Caco-2 (cell line): ENCODE measurements at regions not wholly inside any gene's neighbourhood (a gene's known extent, or its start where the extent isn't known, plus 50 kb on each side); places are given as distances from the start of the nearest gene placed in this dataset.
"Not testable (repeated sequence)": the region's sequence is repeated elsewhere in the genome, so short reads cannot be mapped to it uniquely, and the experiment has no call there.

ENCODE experiments used
- BruUV-seq: library from RNA; stranded (reverse); fragments of 400-500 nt; replicated peaks from 2 replicates; lab custom pipeline; 2021; lab: Mats Ljungman, UMichigan
- CTCF ChIA-PET: fragments of 300-600 bp; sonication (Branson Sonifier 250); formaldehyde crosslinking; loops from one replicate; lab custom pipeline; 2022; ENCODE audit warnings: antibody characterized with exemption; lab: Charles Lee
- POLR2A ChIA-PET: fragments of 300-600 bp; sonication (Branson Sonifier 250); formaldehyde crosslinking; loops from one replicate; lab custom pipeline; 2022; ENCODE audit warnings: antibody characterized with exemption; lab: Charles Lee
- DNase-seq, 2 experiments: peaks; one replicate each; pipeline versions ENCODE4 v3.0.0 to v3.0.0-alpha.2; 2020 to 2022
- H3K27me3 ChIP-seq: replicated peaks from 2 replicates; pipeline ENCODE4 v1.6.0; 2011; ENCODE audit warnings: low read length; ENCODE audit not compliant: control insufficient read depth, insufficient read depth
- H3K36me3 ChIP-seq: 2 replicates; pipeline ENCODE4 v1.5.1; 2011; ENCODE audit warnings: low read length; ENCODE audit not compliant: control insufficient read depth, insufficient read depth
- H3K4me1 ChIP-seq: fragments of 250-450 bp; sonication (Bioruptor Pico); 2 replicates; pipeline ENCODE4 v1.5.1; 2020; ENCODE audit warnings: mild to moderate bottlenecking
- H3K4me3 ChIP-seq: 2 replicates; pipeline ENCODE4 v1.5.1; 2011; ENCODE audit warnings: low read depth, mild to moderate bottlenecking, control low read depth, low read length
- H3K9me3 ChIP-seq: fragments of 250-450 bp; sonication (Bioruptor Pico); 2 replicates; pipeline ENCODE4 v1.5.1; 2020; ENCODE audit warnings: mild to moderate bottlenecking, moderate library complexity
- H3K27ac Mint-ChIP-seq: one replicate; pipeline ENCODE4 v1.8.0; 2022; ENCODE audit warnings: mixed read lengths; ENCODE audit not compliant: unreplicated experiment
- H3K27me3 Mint-ChIP-seq: one replicate; pipeline ENCODE4 v1.8.0; 2022; ENCODE audit warnings: mixed read lengths; ENCODE audit not compliant: insufficient read depth, unreplicated experiment
- H3K36me3 Mint-ChIP-seq: one replicate; pipeline ENCODE4 v1.8.0; 2022; ENCODE audit warnings: mild to moderate bottlenecking, mixed read lengths; ENCODE audit not compliant: insufficient read depth, unreplicated experiment
- H3K4me1 Mint-ChIP-seq: one replicate; pipeline ENCODE4 v1.8.0; 2022; ENCODE audit warnings: low read depth, mixed read lengths; ENCODE audit not compliant: unreplicated experiment
- H3K4me3 Mint-ChIP-seq: one replicate; pipeline ENCODE4 v1.8.0; 2022; ENCODE audit warnings: mild to moderate bottlenecking, moderate library complexity, mixed read lengths; ENCODE audit not compliant: unreplicated experiment
- H3K9me3 Mint-ChIP-seq: one replicate; pipeline ENCODE4 v1.8.0; 2022; ENCODE audit warnings: mixed read lengths; ENCODE audit not compliant: unreplicated experiment
- CTCF ChIP-seq, 2 experiments: fragments of 200-600 bp in 1 of 2; IDR thresholded peaks; 1 replicate in 1 of 2; 2 replicates in 1 of 2; pipeline versions ENCODE4 v1.5.1 to v1.8.0; 2011 to 2022; ENCODE audit warnings: antibody characterized with exemption in 1 of 2, control low read depth in 1 of 2, inconsistent platforms in 1 of 2, low read depth in 1 of 2, low read length in 1 of 2, mild to moderate bottlenecking in 1 of 2, moderate library complexity in 1 of 2; ENCODE audit not compliant: insufficient read depth in 1 of 2, severe bottlenecking in 1 of 2, unreplicated experiment in 1 of 2
- intact Hi-C: fragments of 100-400 bp; cut with micrococcal nuclease; formaldehyde crosslinking; loops from one replicate; pipeline ENCODE4 v1.10.0; 2022; ENCODE audit not compliant: unreplicated experiment

GRCh38 chrX:113793563-113793962 lies 790.3 kb upstream of the HTR2C start:
- Histone ChIP-seq H3K4me3 (no peak overlapping the region), H3K9me3 (no peaks in the 10 kb centered on the region), H3K4me1 (no peaks in the 10 kb centered on the region), H3K27me3 (no peaks in the 10 kb centered on the region), H3K36me3 (no peaks in the 10 kb centered on the region)
- POLR2A ChIA-PET = no interaction called here
- Mint-ChIP-seq H3K4me3 (no peak overlapping the region), H3K27ac (no peak overlapping the region), H3K4me1 (no peaks in the 10 kb centered on the region), H3K27me3 (no peaks in the 10 kb centered on the region), H3K9me3 (peaks cover 10% of the 10 kb centered on the region), H3K36me3 (no peaks in the 10 kb centered on the region)
- no peak for TF ChIP-seq CTCF (IDR thresholded peaks at IDR 0.05; ENCODE audit: insufficient read depth in 1 of 2, low read depth in 1 of 2, low read length in 1 of 2, severe bottlenecking in 1 of 2, unreplicated experiment in 1 of 2)
- no peak for DNase-seq
- CTCF ChIA-PET = no interaction called here
- no TSS peak for BruUV-seq
- intact Hi-C loops = no loop called here

- no peaks in the 10 kb centered on the region for H3K4me1 Mint-ChIP-seq
- Histone ChIP-seq H3K9me3 (no peaks in the 10 kb centered on the region), H3K4me1 (no peaks in the 10 kb centered on the region), H3K4me3 (no peak overlapping the region), H3K36me3 (no peaks in the 10 kb centered on the region), H3K27me3 (no peaks in the 10 kb centered on the region)
- intact Hi-C loops = no loop called here
- DNase-seq = no peak
- ChIA-PET CTCF (no interaction called here), POLR2A (no interaction called here)
- H3K36me3 Mint-ChIP-seq = no peaks in the 10 kb centered on the region
- no peak overlapping the region for H3K4me3 Mint-ChIP-seq
- no peak overlapping the region for H3K27ac Mint-ChIP-seq
- no peaks in the 10 kb centered on the region for H3K27me3 Mint-ChIP-seq
- H3K9me3 Mint-ChIP-seq = peaks cover 9% of the 10 kb centered on the region
- BruUV-seq = no TSS peak
- TF ChIP-seq CTCF (IDR thresholded peaks at IDR 0.05; ENCODE audit: insufficient read depth in 1 of 2, low read depth in 1 of 2, low read length in 1 of 2, severe bottlenecking in 1 of 2, unreplicated experiment in 1 of 2) = no peak
These were observed 792.9 kb upstream of the HTR2C start for GRCh38 chrX:113790987-113791386.

GRCh38 chrX:113784754-113785153 lies 799.1 kb upstream of the HTR2C start:
- DNase-seq, H3K9me3 Mint-ChIP-seq, H3K27me3 Mint-ChIP-seq, H3K4me3 ChIP-seq, H3K4me1 ChIP-seq, H3K9me3 ChIP-seq, H3K4me3 Mint-ChIP-seq, H3K36me3 Mint-ChIP-seq, H3K27ac Mint-ChIP-seq, H3K36me3 ChIP-seq, BruUV-seq, H3K4me1 Mint-ChIP-seq, CTCF ChIA-PET, intact Hi-C loops, POLR2A ChIA-PET, H3K27me3 ChIP-seq: not testable (repeated sequence)

GRCh38 chrX:113770806-113771205 lies 813.1 kb upstream of the HTR2C start:
- no peak overlapping the region for H3K27ac Mint-ChIP-seq
- TF ChIP-seq CTCF (IDR thresholded peaks at IDR 0.05; ENCODE audit: insufficient read depth in 1 of 2, low read depth in 1 of 2, low read length in 1 of 2, severe bottlenecking in 1 of 2, unreplicated experiment in 1 of 2) = no peak
- Histone ChIP-seq H3K9me3 (no peaks in the 10 kb centered on the region), H3K4me1 (no peaks in the 10 kb centered on the region), H3K36me3 (no peaks in the 10 kb centered on the region), H3K27me3 (no peaks in the 10 kb centered on the region), H3K4me3 (no peak overlapping the region)
- ChIA-PET CTCF (no interaction called here), POLR2A (no interaction called here)
- no peak for DNase-seq
- intact Hi-C loops = no loop called here
- no peaks in the 10 kb centered on the region for H3K4me1 Mint-ChIP-seq
- no peak overlapping the region for H3K4me3 Mint-ChIP-seq
- BruUV-seq = no TSS peak
- H3K9me3 Mint-ChIP-seq = no peaks in the 10 kb centered on the region
- no peaks in the 10 kb centered on the region for H3K27me3 Mint-ChIP-seq
- H3K36me3 Mint-ChIP-seq = no peaks in the 10 kb centered on the region
